SH-SY5Y (cell line): ENCODE measurements at regions not wholly inside any gene's neighbourhood (a gene's known extent, or its start where the extent isn't known, plus 50 kb on each side); places are given as distances from the start of the nearest gene placed in this dataset.

Source experiments
- GATA2 ChIP-seq: IDR thresholded peaks from 2 replicates; pipeline ENCODE4 v1.6.1; 2011; ENCODE audit warnings: mild to moderate bottlenecking, low read depth, low read length
- GATA3 ChIP-seq: IDR thresholded peaks from 2 replicates; pipeline ENCODE4 v1.6.1; 2011; ENCODE audit warnings: low read depth, mild to moderate bottlenecking, low read length, moderate library complexity

DNA sequence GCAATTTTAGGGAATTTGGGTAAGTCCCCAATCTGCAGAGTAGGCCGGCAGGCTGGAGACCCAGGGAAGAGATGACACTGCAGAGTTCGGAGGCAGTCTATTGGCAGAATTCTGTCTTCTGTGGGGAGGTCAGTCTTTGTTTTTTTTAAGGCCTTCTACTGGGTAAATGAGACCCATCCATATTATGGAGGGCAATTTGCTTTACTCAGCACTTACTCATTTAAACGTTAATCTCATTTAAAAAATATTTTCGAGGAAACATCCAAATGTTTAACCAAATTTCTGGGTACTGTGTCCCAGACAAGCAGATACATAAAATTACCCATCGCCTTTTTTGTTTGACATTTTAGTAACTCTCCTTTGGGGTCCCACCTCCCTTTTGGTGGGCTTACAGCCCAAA is 139.5 kb downstream of the IRS1 start:
- TF ChIP-seq GATA3 (no peak), GATA2 (no peak)

- TF ChIP-seq GATA2 (no peak), GATA3 (no peak)
Measured at GRCh38 chr2:226659410-226659809, 140.2 kb downstream of the IRS1 start.

DNA sequence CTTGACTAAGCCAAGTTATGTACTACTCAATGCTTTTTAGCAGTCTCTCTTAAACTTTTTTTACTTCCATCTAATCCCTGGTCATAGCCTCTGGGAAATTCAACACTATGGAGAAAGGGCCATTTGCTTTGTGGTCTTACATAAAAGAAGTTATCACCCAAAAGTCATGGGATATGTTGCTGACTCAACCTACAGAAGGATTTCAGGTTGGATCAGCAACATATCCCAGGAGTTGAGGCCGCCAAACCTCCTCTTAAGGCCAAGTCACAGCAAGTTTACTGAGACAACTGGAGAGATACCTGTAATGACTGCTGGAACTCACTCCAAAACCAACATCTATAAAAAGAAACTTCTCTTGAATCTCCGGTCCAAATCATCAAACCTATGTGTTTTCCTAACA is 141.1 kb downstream of the IRS1 start:
- no peak for TF ChIP-seq GATA2
- no peak for TF ChIP-seq GATA3

DNA sequence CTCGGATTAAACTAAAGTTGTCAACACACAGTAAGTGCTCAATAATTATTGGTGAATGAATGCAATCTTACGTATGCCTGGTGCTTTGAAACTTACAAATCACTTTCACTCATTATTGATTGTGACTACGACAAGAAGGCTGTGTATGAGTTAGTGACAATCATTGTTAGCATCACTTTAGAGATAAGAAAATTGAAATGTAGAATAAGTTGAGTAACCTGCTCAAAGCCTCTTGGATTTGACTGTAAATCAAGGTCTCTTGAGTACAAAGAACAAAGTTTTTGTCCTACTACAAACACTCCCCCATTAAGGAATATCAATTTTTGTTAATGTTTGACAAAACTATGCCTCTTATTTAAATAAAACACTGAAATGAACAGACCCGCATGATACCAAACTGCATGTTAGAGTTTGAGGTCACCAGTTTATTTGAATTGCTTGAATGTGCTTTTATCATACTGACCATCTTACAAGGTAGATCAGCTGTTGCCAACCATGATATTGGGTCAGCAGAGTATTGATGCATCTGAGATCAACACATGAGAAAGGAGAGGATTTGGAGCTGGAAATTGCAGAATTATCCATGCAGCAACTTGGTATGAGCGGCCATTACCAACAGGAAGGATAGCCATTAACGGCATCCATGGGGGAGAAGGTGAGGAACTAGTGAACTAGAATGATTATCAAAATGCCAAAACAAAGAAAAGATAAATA is 142.1 kb downstream of the IRS1 start:
- no peak for TF ChIP-seq GATA3
- no peak for TF ChIP-seq GATA2

- TF ChIP-seq GATA3 = no peak
- TF ChIP-seq GATA2 = no peak
Measured at GRCh38 chr2:226656367-226656766, 143.3 kb downstream of the IRS1 start.

- no peak for TF ChIP-seq GATA2
- TF ChIP-seq GATA3 = no peak
Measured at GRCh38 chr2:226655871-226656270, 143.7 kb downstream of the IRS1 start.

- no peak for TF ChIP-seq GATA2
- TF ChIP-seq GATA3 = no peak
Measured at GRCh38 chr2:226652983-226653765, 146.4 kb downstream of the IRS1 start.

DNA sequence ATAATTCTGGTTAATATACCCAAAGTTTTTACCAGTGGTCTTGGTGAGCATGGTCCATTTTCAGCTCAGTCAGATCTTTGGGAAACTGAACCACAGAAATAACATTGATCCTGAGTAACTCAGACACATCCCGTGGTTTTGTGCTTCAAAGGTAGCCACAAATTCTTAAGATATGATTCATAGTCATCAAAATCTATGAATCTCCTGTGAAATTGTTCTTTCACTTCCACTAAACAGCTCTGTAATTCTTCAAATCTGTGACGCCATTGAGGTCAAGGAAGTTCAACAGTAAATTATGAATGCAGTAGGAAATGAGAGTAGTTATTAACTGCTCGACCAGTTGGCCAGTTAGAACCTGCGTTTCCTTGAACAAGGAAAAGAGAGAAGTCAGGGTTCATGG is 147.3 kb downstream of the IRS1 start:
- TF ChIP-seq GATA3 = no peak
- TF ChIP-seq GATA2 = no peak

GRCh38 chr2:226649871-226650660 is 149.6 kb downstream of the IRS1 start:
- TF ChIP-seq GATA3 (no peak), GATA2 (no peak)

DNA sequence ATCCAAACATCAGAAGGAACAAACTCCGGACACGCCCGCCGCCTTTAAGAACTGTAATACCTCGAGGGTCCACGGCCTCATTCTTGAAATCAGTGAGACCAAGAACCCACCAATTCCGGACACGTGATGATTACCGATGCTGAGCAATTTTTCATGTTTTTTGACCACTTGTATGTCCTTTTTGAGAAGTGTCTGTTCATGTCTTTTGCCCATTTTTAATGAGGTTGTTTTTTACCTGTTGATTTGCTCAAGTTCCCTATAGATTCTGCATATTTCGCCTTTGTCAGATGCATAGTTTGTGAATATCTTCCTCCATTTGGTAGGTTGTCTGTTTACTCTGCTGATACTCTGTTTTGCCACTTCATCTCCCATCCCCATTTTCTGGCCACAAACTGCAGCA is 150.4 kb downstream of the IRS1 start:
- TF ChIP-seq GATA3 = no peak
- TF ChIP-seq GATA2 = no peak

DNA sequence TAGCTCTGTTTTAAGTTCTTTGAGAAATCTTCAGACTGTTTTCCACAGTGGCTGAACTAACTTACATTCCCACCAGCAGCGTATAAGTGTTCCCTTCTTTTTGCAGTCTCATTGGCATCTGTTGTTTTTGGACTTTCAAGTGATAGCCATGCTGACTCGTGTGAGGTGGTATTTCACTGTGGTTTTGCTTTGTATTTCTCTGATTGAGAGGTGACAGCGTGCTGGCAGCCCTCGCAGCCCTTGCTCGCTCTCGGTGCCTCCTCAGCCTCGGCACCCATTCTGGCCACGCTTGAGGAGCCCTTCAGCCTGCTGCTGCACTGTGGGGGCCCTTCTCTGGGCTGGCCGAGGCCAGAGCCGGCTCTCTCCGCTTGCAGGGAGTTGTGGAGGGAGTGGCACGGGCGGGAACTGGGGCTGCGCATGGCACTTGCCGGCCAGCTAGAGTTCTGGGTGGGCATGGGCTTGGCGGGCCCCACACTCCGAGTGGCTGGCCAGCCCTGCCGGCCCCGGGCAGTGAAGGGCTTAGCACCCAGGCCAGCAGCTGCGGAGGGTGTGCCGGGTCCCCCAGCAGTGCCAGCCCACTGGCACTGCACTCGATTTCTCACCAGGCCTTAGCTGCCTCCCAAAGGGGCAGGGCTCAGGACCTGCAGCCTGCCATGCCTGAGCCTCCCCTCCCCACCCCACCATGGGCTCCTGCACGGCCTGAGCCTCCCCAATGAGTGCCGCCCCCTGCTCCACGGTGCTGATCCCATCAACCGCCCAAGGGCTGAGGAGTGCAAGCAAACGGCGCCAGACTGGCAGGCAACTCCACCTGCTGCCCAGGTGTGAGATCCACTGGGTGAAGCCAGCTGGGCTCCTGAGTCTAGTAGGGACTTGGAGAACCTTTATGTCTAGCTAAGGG is 151.8 kb downstream of the IRS1 start:
- TF ChIP-seq GATA3 (no peak), GATA2 (no peak)

GRCh38 chr2:226644399-226644865 is 155.2 kb downstream of the IRS1 start:
- TF ChIP-seq GATA2 (no peak), GATA3 (no peak)

DNA sequence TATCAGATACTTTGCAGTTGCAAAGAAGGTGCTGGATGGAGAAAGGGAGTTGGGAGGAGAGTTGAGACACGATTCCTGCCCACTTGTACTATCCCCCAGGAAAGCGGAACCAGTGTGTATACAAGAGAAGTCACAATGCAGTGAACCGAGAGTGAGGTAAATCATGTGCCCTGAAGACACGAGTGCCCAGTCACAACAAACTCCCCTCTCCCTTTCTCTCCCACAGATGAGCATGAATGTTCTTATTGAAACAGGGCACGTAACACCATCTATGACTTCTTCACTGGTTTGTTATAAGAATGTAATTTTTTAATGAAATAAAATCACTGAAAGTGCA is 155.7 kb downstream of the IRS1 start:
- no peak for TF ChIP-seq GATA2
- no peak for TF ChIP-seq GATA3
